ENCODE measurements at regions not wholly inside any gene's neighbourhood (a gene's known extent, or its start where the extent isn't known, plus 50 kb on each side); places are given as distances from the start of the nearest gene placed in this dataset.

DNA sequence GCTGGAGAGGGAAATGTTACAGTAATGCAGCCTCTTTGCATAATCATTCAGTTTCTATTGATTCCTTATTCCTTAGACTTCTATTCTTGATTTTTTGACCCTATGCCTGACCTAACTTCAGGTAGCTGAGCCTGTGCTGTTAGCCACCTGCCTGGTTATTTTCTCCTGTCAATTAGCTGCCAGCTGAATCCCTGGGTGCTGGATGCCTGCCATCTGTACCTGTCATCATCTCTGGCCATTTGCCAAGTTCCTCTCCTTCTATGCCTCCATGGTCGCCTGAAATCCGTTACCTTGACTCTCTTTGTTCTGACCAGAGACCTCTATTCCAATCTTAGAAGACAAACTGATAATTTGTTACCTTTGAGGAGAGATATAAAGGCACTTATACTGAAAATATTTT is 178.3 kb downstream of the CAVIN4 start:
- TF ChIP-seq, protein P1, sequence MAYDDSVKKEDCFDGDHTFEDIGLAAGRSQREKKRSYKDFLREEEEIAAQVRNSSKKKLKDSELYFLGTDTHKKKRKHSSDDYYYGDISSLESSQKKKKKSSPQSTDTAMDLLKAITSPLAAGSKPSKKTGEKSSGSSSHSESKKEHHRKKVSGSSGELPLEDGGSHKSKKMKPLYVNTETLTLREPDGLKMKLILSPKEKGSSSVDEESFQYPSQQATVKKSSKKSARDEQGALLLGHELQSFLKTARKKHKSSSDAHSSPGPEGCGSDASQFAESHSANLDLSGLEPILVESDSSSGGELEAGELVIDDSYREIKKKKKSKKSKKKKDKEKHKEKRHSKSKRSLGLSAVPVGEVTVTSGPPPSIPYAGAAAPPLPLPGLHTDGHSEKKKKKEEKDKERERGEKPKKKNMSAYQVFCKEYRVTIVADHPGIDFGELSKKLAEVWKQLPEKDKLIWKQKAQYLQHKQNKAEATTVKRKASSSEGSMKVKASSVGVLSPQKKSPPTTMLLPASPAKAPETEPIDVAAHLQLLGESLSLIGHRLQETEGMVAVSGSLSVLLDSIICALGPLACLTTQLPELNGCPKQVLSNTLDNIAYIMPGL (CRISPR knock-in tag; IDR thresholded peaks at IDR 0.05) = no peak
- TF ChIP-seq ZFX (CRISPR knock-in tag; IDR thresholded peaks at IDR 0.05) (no peak), ZC3H11A (IDR thresholded peaks at IDR 0.05; ENCODE audit: low read depth, low read length) (no peak), MAFG (tag; conservative IDR thresholded peaks at IDR 0.05) (no peak), MYC (IDR thresholded peaks at IDR 0.05; ENCODE audit: low read depth, low read length) (no peak), MYC (CRISPR knock-in tag; IDR thresholded peaks at IDR 0.05; ENCODE audit: borderline replicate concordance, low read depth) (no peak), EZH2 (IDR thresholded peaks at IDR 0.05; ENCODE audit: borderline replicate concordance, low read depth, low read length) (no peak), CTCF (IDR thresholded peaks at IDR 0.05 in 2 of 3, conservative IDR thresholded peaks at IDR 0.05 in 1 of 3; ENCODE audit: insufficient read depth in 2 of 3, low read depth in 1 of 3, low read length in 3 of 3) (no peak), ZNF146 (CRISPR knock-in tag; IDR thresholded peaks at IDR 0.05; ENCODE audit: unreplicated experiment) (no peak), ZBTB34 (CRISPR knock-in tag; IDR thresholded peaks at IDR 0.05) (no peak), ZNF76 (CRISPR knock-in tag; IDR thresholded peaks at IDR 0.05; ENCODE audit: borderline replicate concordance) (no peak), SP2 (IDR thresholded peaks at IDR 0.05; ENCODE audit: extremely low read depth, low read depth, low read length, poor library complexity, severe bottlenecking) (no peak)
- TF ChIP-seq, protein P2, sequence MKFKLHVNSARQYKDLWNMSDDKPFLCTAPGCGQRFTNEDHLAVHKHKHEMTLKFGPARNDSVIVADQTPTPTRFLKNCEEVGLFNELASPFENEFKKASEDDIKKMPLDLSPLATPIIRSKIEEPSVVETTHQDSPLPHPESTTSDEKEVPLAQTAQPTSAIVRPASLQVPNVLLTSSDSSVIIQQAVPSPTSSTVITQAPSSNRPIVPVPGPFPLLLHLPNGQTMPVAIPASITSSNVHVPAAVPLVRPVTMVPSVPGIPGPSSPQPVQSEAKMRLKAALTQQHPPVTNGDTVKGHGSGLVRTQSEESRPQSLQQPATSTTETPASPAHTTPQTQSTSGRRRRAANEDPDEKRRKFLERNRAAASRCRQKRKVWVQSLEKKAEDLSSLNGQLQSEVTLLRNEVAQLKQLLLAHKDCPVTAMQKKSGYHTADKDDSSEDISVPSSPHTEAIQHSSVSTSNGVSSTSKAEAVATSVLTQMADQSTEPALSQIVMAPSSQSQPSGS (CRISPR knock-in tag; IDR thresholded peaks at IDR 0.05) = no peak
- TF ChIP-seq, protein P3, sequence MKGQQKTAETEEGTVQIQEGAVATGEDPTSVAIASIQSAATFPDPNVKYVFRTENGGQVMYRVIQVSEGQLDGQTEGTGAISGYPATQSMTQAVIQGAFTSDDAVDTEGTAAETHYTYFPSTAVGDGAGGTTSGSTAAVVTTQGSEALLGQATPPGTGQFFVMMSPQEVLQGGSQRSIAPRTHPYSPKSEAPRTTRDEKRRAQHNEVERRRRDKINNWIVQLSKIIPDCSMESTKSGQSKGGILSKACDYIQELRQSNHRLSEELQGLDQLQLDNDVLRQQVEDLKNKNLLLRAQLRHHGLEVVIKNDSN (CRISPR knock-in tag; IDR thresholded peaks at IDR 0.05) = no peak
